HG03139 (cell line): ENCODE measurements at regions not wholly inside any gene's neighbourhood (a gene's known extent, or its start where the extent isn't known, plus 50 kb on each side); places are given as distances from the start of the nearest gene placed in this dataset.

Experiments
- ATAC-seq: cut with Tn5 transposase; IDR thresholded peaks from one replicate; pipeline ENCODE4 v1.9.1; 2021; ENCODE audit not compliant: unreplicated experiment

GRCh38 chr19:28427376-28428083, 785.4 kb downstream of the UQCRFS1 start:
- ATAC-seq = no peak

GRCh38 chr19:28426730-28427225, 786.2 kb downstream of the UQCRFS1 start:
- ATAC-seq = no peak

GRCh38 chr19:28426110-28426729, 786.7 kb downstream of the UQCRFS1 start:
- no peak for ATAC-seq

- no peak for ATAC-seq
Observed at GRCh38 chr19:28425046-28425931, 787.7 kb downstream of the UQCRFS1 start.

- ATAC-seq = no peak
Observed at GRCh38 chr19:28424662-28425045, 788.3 kb downstream of the UQCRFS1 start.

GRCh38 chr19:28424077-28424476, 788.9 kb downstream of the UQCRFS1 start:
- no peak for ATAC-seq

- ATAC-seq = no peak
Observed at GRCh38 chr19:28422791-28423650, 789.9 kb downstream of the UQCRFS1 start.

- no peak for ATAC-seq
Observed at GRCh38 chr19:28422046-28422445, 790.9 kb downstream of the UQCRFS1 start.

GRCh38 chr19:28420811-28421550, 792.0 kb downstream of the UQCRFS1 start:
- no peak for ATAC-seq

GRCh38 chr19:28419312-28419711, 793.6 kb downstream of the UQCRFS1 start:
- ATAC-seq = no peak

GRCh38 chr19:28417361-28417760, 795.6 kb downstream of the UQCRFS1 start:
- no peak for ATAC-seq

- no peak for ATAC-seq
Observed at GRCh38 chr19:28416245-28416644, 796.7 kb downstream of the UQCRFS1 start.

GRCh38 chr19:28414748-28415147, 798.2 kb downstream of the UQCRFS1 start:
- ATAC-seq = no peak

GRCh38 chr19:28409859-28410258, 803.1 kb downstream of the UQCRFS1 start:
- no peak for ATAC-seq

- ATAC-seq = no peak
Observed at GRCh38 chr19:28406966-28407365, 806.0 kb downstream of the UQCRFS1 start.

GRCh38 chr19:28405346-28405742, 807.6 kb downstream of the UQCRFS1 start:
- ATAC-seq = no peak

- ATAC-seq = no peak
Observed at GRCh38 chr19:28404472-28404871, 808.5 kb downstream of the UQCRFS1 start.

GRCh38 chr19:28403690-28404089, 809.3 kb downstream of the UQCRFS1 start:
- no peak for ATAC-seq

- ATAC-seq = no peak
Observed at GRCh38 chr19:28402701-28403290, 810.2 kb downstream of the UQCRFS1 start.
